ENCODE measurements at regions not wholly inside any gene's neighbourhood (a gene's known extent, or its start where the extent isn't known, plus 50 kb on each side); places are given as distances from the start of the nearest gene placed in this dataset.

DNA sequence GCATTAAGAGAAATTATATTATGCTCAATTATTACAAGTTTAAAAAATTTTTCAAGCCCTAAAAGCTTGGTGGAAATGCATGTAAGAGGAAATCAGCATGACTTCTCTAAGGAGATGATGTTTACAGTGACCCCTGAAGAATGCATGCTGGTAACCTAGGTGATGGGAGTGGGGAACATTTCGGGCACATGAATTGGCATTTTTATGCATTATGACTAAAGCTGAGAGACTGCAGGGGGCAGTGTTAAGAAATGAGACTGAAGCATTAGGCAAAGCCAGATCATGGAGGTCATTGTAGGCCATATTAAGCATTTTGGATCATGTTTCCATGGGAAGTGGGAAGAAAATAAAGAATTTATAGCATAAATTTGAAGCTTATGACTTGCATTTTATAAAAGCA lies 421.3 kb downstream of the FAT4 start:
- Histone ChIP-seq H3K27ac (peak overlapping the region; percentile 94), H3K27me3 (replicated peaks) (no peaks in the 10 kb centered on the region), H3K36me3 (replicated peaks) (no peaks in the 10 kb centered on the region), H3K4me3 (ENCODE audit: low read depth, low read length) (no peak overlapping the region)
- in situ Hi-C loops (cut with HindIII; ENCODE audit: low pct_ligation_motif_present, low sequenced_read_pairs) = no loop called here
- DNase-seq = peak; percentile 80
- TF ChIP-seq, protein P1, sequence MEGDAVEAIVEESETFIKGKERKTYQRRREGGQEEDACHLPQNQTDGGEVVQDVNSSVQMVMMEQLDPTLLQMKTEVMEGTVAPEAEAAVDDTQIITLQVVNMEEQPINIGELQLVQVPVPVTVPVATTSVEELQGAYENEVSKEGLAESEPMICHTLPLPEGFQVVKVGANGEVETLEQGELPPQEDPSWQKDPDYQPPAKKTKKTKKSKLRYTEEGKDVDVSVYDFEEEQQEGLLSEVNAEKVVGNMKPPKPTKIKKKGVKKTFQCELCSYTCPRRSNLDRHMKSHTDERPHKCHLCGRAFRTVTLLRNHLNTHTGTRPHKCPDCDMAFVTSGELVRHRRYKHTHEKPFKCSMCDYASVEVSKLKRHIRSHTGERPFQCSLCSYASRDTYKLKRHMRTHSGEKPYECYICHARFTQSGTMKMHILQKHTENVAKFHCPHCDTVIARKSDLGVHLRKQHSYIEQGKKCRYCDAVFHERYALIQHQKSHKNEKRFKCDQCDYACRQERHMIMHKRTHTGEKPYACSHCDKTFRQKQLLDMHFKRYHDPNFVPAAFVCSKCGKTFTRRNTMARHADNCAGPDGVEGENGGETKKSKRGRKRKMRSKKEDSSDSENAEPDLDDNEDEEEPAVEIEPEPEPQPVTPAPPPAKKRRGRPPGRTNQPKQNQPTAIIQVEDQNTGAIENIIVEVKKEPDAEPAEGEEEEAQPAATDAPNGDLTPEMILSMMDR (IDR thresholded peaks at IDR 0.05; ENCODE audit: low read depth, low read length, missing control alignments) = peak; percentile 48

DNA sequence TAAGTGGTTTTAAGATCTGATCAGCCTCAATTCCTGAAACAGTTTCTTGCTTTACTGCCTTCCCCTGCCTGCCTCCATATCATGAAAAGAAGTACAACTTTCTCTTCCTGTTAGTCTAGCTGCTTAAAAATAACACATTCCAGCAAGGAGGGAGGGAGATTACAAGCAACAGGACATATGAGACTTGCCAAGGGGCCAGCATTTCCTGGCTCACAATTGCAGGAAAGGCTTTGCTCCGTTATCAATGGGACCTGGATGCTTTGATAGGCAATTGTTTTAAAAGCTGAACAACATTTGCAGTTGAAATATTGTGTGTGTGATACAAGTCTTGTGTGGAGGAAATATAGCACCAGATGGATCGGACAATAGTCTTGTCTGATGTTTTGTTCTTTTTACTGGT lies 425.0 kb downstream of the FAT4 start:
- no peaks in the 10 kb centered on the region for H3K27me3 ChIP-seq (replicated peaks)
- TF ChIP-seq, protein P1 (IDR thresholded peaks at IDR 0.05; ENCODE audit: low read depth, low read length, missing control alignments) = no peak
- H3K4me3 ChIP-seq (ENCODE audit: low read depth, low read length) = no peak overlapping the region
- in situ Hi-C loops (cut with HindIII; ENCODE audit: low pct_ligation_motif_present, low sequenced_read_pairs) = no loop called here
- H3K36me3 ChIP-seq (replicated peaks) = no peaks in the 10 kb centered on the region
- peak; percentile 40 for DNase-seq
- H3K27ac ChIP-seq = peak overlapping the region; percentile 23

DNA sequence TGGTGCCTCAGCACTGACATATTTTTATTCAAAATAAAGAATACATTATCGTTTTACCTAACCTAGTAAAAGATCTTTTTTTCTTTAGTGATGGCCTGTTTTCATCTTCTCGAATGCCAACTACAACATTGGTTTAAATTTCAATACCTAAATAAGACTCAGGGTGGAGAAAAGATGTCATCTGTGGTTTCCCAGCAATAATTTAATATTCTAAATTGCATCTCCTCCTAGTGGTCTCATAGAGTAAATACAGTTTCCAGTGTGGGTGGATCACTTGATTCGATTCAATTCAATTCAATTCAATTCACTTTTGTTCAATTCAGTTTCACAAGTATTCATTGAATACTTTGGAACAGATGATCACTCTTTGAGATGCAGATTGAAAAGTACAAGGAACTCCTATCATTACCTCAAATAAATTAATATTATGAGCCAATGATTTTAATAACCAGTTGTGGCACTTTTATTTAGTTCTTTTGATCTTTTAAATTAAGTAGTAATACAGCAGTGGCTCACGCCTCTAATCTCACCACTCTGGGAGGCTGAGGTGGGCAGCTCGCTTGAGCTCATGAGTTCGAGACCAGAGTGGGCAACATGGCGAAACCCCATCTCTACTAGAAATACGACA lies 427.2 kb downstream of the FAT4 start:
- no peaks in the 10 kb centered on the region for H3K36me3 ChIP-seq (replicated peaks)
- in situ Hi-C loops (cut with HindIII; ENCODE audit: low pct_ligation_motif_present, low sequenced_read_pairs) = no loop called here
- no peak overlapping the region for H3K4me3 ChIP-seq (ENCODE audit: low read depth, low read length)
- H3K27ac ChIP-seq = no peak overlapping the region
- TF ChIP-seq, protein P1 (IDR thresholded peaks at IDR 0.05; ENCODE audit: low read depth, low read length, missing control alignments) = peak; percentile 53
- no peak for DNase-seq
- no peaks in the 10 kb centered on the region for H3K27me3 ChIP-seq (replicated peaks)

DNA sequence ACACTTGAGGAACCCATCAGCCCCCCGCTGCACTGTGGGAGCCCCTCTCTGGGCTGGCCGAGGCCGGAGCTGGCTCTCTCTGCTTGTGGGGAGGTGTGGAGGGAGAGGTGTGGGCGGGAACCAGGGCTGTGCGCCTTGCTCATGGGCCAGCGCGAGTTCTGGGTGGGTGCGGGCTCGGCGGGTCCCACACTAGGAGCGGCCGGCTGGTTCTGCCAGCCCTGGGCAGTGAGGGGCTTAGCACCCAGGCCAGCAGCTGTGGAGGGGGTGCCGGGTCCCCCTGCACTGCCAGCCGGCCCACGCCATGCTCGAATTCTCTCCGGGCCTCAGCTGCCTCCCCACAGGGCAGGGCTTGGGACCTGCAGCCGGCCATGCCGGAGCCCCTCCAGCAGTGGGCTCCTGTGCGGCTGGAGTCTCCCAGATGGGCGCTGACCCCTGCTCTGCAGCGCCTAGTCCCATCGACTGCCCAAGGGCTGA lies 430.2 kb downstream of the FAT4 start:
- TF ChIP-seq, protein P1 (IDR thresholded peaks at IDR 0.05; ENCODE audit: low read depth, low read length, missing control alignments) = no peak
- no peak for DNase-seq
- in situ Hi-C loops (cut with HindIII; ENCODE audit: low pct_ligation_motif_present, low sequenced_read_pairs) = no loop called here
- H3K4me3 ChIP-seq (ENCODE audit: low read depth, low read length) = no peak overlapping the region
- H3K36me3 ChIP-seq (replicated peaks) = no peaks in the 10 kb centered on the region
- H3K27me3 ChIP-seq (replicated peaks) = no peaks in the 10 kb centered on the region
- no peak overlapping the region for H3K27ac ChIP-seq

DNA sequence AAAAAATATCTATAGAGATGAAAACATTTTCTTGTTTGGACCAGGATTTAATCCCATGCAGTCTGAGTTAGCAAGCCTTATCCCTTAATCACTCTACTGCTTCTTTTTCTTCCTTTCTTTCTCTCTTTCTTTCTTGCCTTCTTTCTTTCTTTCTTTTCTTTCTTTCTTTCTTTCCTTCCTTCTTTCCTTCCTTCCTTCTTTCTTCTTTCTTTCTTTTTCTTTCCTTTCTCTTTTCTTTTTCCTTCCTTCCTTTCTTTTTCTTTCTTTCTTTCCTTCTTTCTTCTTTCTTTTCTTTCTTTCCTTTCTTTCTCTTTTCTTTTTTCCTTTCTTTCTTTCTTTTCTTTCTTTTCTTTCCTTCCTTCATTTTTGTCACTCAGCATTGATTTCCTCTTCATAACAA lies 434.6 kb downstream of the FAT4 start:
- no peak overlapping the region for H3K4me3 ChIP-seq (ENCODE audit: low read depth, low read length)
- H3K27me3 ChIP-seq (replicated peaks) = no peaks in the 10 kb centered on the region
- DNase-seq = no peak
- H3K27ac ChIP-seq = no peak overlapping the region
- TF ChIP-seq, protein P1 (IDR thresholded peaks at IDR 0.05; ENCODE audit: low read depth, low read length, missing control alignments) = no peak
- in situ Hi-C loops (cut with HindIII; ENCODE audit: low pct_ligation_motif_present, low sequenced_read_pairs) = no loop called here
- no peaks in the 10 kb centered on the region for H3K36me3 ChIP-seq (replicated peaks)

DNA sequence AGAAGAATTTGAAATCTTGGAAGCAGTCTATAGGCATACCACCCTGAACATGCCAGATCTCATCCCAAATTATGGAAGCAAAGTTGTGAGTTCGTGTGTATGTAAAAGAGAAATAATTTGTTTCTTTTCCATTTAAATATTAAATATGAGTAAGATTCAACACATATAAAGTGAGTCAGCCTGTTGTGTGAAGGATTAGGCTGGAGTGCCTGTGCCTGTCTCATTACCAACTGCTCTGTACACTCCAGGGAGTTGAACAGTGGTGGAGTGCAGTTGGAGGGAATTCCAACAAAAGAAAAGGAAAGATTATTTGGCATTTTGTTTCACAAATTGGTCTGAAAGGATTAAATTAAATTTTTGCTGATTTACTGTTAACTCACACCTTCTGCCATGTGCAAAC lies 435.6 kb downstream of the FAT4 start:
- TF ChIP-seq, protein P1 (IDR thresholded peaks at IDR 0.05; ENCODE audit: low read depth, low read length, missing control alignments) = no peak
- DNase-seq = no peak
- Histone ChIP-seq H3K4me3 (ENCODE audit: low read depth, low read length) (no peak overlapping the region), H3K36me3 (replicated peaks) (no peaks in the 10 kb centered on the region), H3K27me3 (replicated peaks) (no peaks in the 10 kb centered on the region), H3K27ac (no peak overlapping the region)
- in situ Hi-C loops (cut with HindIII; ENCODE audit: low pct_ligation_motif_present, low sequenced_read_pairs) = loop anchor here (25.0 kb wide), 1 partner anchor 438 kb away; the partner anchor contains the start of gene FAT4
